ENCODE measurements at regions not wholly inside any gene's neighbourhood (a gene's known extent, or its start where the extent isn't known, plus 50 kb on each side); places are given as distances from the start of the nearest gene placed in this dataset.

DNA sequence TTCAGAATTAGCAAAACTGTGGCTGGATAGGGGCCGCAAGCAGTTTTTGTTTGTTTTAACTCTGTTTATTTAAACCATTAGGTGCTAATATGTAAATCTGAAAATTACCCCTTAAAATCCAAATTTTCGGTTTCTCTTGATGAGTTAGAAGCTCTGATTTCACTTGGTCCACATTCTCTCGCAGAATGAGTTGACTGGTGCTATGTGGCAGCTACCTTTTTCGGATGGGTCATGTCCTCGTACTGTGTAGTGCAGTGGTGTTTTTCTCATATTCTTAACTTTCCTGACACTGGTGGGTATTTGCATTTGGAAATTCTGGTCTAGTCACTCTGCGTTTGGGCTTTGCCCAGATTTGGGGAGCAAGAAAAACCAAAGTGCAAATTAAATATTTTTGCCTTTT, 87.1 kb downstream of the DIPK2A start:
- TF ChIP-seq, protein P1, sequence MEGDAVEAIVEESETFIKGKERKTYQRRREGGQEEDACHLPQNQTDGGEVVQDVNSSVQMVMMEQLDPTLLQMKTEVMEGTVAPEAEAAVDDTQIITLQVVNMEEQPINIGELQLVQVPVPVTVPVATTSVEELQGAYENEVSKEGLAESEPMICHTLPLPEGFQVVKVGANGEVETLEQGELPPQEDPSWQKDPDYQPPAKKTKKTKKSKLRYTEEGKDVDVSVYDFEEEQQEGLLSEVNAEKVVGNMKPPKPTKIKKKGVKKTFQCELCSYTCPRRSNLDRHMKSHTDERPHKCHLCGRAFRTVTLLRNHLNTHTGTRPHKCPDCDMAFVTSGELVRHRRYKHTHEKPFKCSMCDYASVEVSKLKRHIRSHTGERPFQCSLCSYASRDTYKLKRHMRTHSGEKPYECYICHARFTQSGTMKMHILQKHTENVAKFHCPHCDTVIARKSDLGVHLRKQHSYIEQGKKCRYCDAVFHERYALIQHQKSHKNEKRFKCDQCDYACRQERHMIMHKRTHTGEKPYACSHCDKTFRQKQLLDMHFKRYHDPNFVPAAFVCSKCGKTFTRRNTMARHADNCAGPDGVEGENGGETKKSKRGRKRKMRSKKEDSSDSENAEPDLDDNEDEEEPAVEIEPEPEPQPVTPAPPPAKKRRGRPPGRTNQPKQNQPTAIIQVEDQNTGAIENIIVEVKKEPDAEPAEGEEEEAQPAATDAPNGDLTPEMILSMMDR (IDR thresholded peaks at IDR 0.05): no peak
- no peak for TF ChIP-seq POLR2A (IDR thresholded peaks at IDR 0.05)
- TF ChIP-seq POLR2AphosphoS5 (IDR thresholded peaks at IDR 0.05): no peak

Measured in breast epithelium (tissue), 3 donors.